AG04449 (cell line): ENCODE measurements at regions not wholly inside any gene's neighbourhood (a gene's known extent, or its start where the extent isn't known, plus 50 kb on each side); places are given as distances from the start of the nearest gene placed in this dataset.
"Not testable (repeated sequence)": the region's sequence is repeated elsewhere in the genome, so short reads cannot be mapped to it uniquely, and the experiment has no call there.

ENCODE experiments used
- CTCF ChIA-PET: fragments of 350-600 bp; formaldehyde crosslinking; extraction: SDS; loops from one replicate; lab custom pipeline; 2021; ENCODE audit warnings: antibody characterized with exemption; lab: Yijun Ruan, JAX
- POLR2A ChIA-PET: fragments of 400-600, 350-600 bp; formaldehyde crosslinking; extraction: SDS; loops from one replicate; lab custom pipeline; 2020; ENCODE audit warnings: antibody characterized with exemption, inconsistent platforms; lab: Yijun Ruan, JAX
- DNase-seq: peaks from one replicate; pipeline ENCODE4 v3.0.0-alpha.2; 2010; ENCODE audit warnings: low read depth, low spot score
- H3K4me3 ChIP-seq: 2 replicates; pipeline ENCODE4 v1.5.1; 2011; ENCODE audit warnings: low read depth, mild to moderate bottlenecking, control low read depth, low read length
- CTCF ChIP-seq: IDR thresholded peaks from one replicate; pipeline ENCODE4 v1.5.1; 2011; ENCODE audit warnings: mild to moderate bottlenecking, moderate library complexity, low read length, control low read depth, inconsistent platforms; ENCODE audit not compliant: insufficient read depth; ENCODE audit errors: missing control alignments

- CTCF ChIA-PET: no interaction called here
- POLR2A ChIA-PET: no interaction called here
- DNase-seq: no peak
- H3K4me3 ChIP-seq: no peak overlapping the region
- no peak for TF ChIP-seq CTCF
Measured at GRCh38 chr19:28444362-28444761, 768.6 kb downstream of the UQCRFS1 start.

- POLR2A ChIA-PET: no interaction called here
- no peak for DNase-seq
- no peak for TF ChIP-seq CTCF
- H3K4me3 ChIP-seq: no peak overlapping the region
- CTCF ChIA-PET: no interaction called here
Measured at GRCh38 chr19:28443361-28443760, 769.6 kb downstream of the UQCRFS1 start.

- H3K4me3 ChIP-seq: no peak overlapping the region
- DNase-seq: no peak
- ChIA-PET CTCF (no interaction called here), POLR2A (no interaction called here)
- no peak for TF ChIP-seq CTCF
Measured at GRCh38 chr19:28437390-28438346, 775.3 kb downstream of the UQCRFS1 start.

GRCh38 chr19:28436320-28436719 lies 776.6 kb downstream of the UQCRFS1 start:
- CTCF ChIA-PET: no interaction called here
- no peak for TF ChIP-seq CTCF
- no peak for DNase-seq
- no peak overlapping the region for H3K4me3 ChIP-seq
- POLR2A ChIA-PET: no interaction called here

GRCh38 chr19:28435551-28436271 lies 777.2 kb downstream of the UQCRFS1 start:
- H3K4me3 ChIP-seq: no peak overlapping the region
- ChIA-PET POLR2A (no interaction called here), CTCF (no interaction called here)
- TF ChIP-seq CTCF: no peak
- no peak for DNase-seq

GRCh38 chr19:28434794-28435193 lies 778.2 kb downstream of the UQCRFS1 start:
- H3K4me3 ChIP-seq, CTCF ChIA-PET, POLR2A ChIA-PET, DNase-seq: not testable (repeated sequence)

- POLR2A ChIA-PET, H3K4me3 ChIP-seq, DNase-seq, CTCF ChIA-PET: not testable (repeated sequence)
Measured at GRCh38 chr19:28434365-28434764, 778.6 kb downstream of the UQCRFS1 start.

- DNase-seq, H3K4me3 ChIP-seq, CTCF ChIA-PET, POLR2A ChIA-PET: not testable (repeated sequence)
Measured at GRCh38 chr19:28433166-28433565, 779.8 kb downstream of the UQCRFS1 start.
